22Rv1 (cell line): ENCODE measurements at regions not wholly inside any gene's neighbourhood (a gene's known extent, or its start where the extent isn't known, plus 50 kb on each side); places are given as distances from the start of the nearest gene placed in this dataset.

Experiments
- CTCF ChIP-seq: fragments of 450-650 bp; IDR thresholded peaks from 2 replicates; pipeline ENCODE4 v1.5.1; 2017; ENCODE audit warnings: mild to moderate bottlenecking
- ZFX ChIP-seq: fragments of 450-650 bp; IDR thresholded peaks from 2 replicates; pipeline ENCODE4 v1.6.1; 2017; ENCODE audit warnings: antibody characterized with exemption, borderline replicate concordance

GRCh38 chrY:12552471-12553283 lies 148.4 kb upstream of the USP9Y start:
- no peak for TF ChIP-seq CTCF
- no peak for TF ChIP-seq ZFX
